H9 (cell line): ENCODE measurements at regions not wholly inside any gene's neighbourhood (a gene's known extent, or its start where the extent isn't known, plus 50 kb on each side); places are given as distances from the start of the nearest gene placed in this dataset.

Experiments used
- DNase-seq: peaks from one replicate; pipeline ENCODE4 v3.0.0-alpha.2; 2017
- H2AFZ ChIP-seq: one replicate; pipeline ENCODE4 v1.6.1; 2013; ENCODE audit warnings: mild to moderate bottlenecking, low read length, control low read depth, moderate library complexity
- H2AK5ac ChIP-seq: 2 replicates; pipeline ENCODE4 v1.6.1; 2013; ENCODE audit warnings: low read length, control low read depth, mixed read lengths; ENCODE audit not compliant: insufficient read length
- H2BK120ac ChIP-seq: one replicate; pipeline ENCODE4 v1.6.1; 2013; ENCODE audit warnings: low read depth, mild to moderate bottlenecking, low read length, control low read depth, inconsistent platforms; ENCODE audit not compliant: poor library complexity, severe bottlenecking
- H2BK12ac ChIP-seq: 2 replicates; pipeline ENCODE4 v1.6.1; 2013; ENCODE audit warnings: low read length, control low read depth, mixed read lengths, low read depth; ENCODE audit not compliant: insufficient read length
- H2BK15ac ChIP-seq: 2 replicates; pipeline ENCODE4 v1.6.1; 2013; ENCODE audit warnings: low read depth, low read length, control low read depth
- H2BK20ac ChIP-seq: one replicate; pipeline ENCODE4 v1.6.1; 2013; ENCODE audit warnings: low read depth, mild to moderate bottlenecking, low read length, control low read depth, inconsistent platforms; ENCODE audit not compliant: poor library complexity, severe bottlenecking
- H2BK5ac ChIP-seq: 2 replicates; pipeline ENCODE4 v1.6.1; 2013; ENCODE audit warnings: low read length, control low read depth, mixed read lengths; ENCODE audit not compliant: insufficient read length
- H3K14ac ChIP-seq: 2 replicates; pipeline ENCODE4 v1.6.1; 2013; ENCODE audit warnings: low read length, control low read depth; ENCODE audit not compliant: insufficient read depth
- H3K18ac ChIP-seq: 2 replicates; pipeline ENCODE4 v1.6.1; 2013; ENCODE audit warnings: low read depth, mild to moderate bottlenecking, mixed read lengths, low read length, control low read depth; ENCODE audit not compliant: insufficient read length
- H3K23ac ChIP-seq: 2 replicates; pipeline ENCODE4 v1.6.1; 2013; ENCODE audit warnings: low read length, control low read depth, mixed read lengths, low read depth; ENCODE audit not compliant: insufficient read length
- H3K23me2 ChIP-seq: 2 replicates; pipeline ENCODE4 v1.6.1; 2013; ENCODE audit warnings: low read depth, mild to moderate bottlenecking, mixed read lengths, low read length, control low read depth; ENCODE audit not compliant: insufficient read length, poor library complexity, severe bottlenecking
- H3K27ac ChIP-seq: 2 replicates; pipeline ENCODE4 v1.5.1; 2013; ENCODE audit warnings: low read length, control low read depth, mixed read lengths, low read depth; ENCODE audit not compliant: insufficient read length
- H3K27me3 ChIP-seq: 2 replicates; pipeline ENCODE4 v1.6.1; 2013; ENCODE audit warnings: low read length, control low read depth, inconsistent platforms; ENCODE audit not compliant: insufficient read depth
- H3K4ac ChIP-seq: 2 replicates; pipeline ENCODE4 v1.6.1; 2013; ENCODE audit warnings: low read depth, mild to moderate bottlenecking, control low read depth, inconsistent platforms, low read length, moderate library complexity
- H3K4me1 ChIP-seq: 2 replicates; pipeline ENCODE4 v1.6.1; 2013; ENCODE audit warnings: low read length, control low read depth, inconsistent platforms; ENCODE audit not compliant: insufficient read depth
- H3K4me2 ChIP-seq: 2 replicates; pipeline ENCODE4 v1.6.1; 2013; ENCODE audit warnings: low read length, control low read depth, mixed read lengths; ENCODE audit not compliant: insufficient read length, insufficient read depth
- H3K56ac ChIP-seq: 2 replicates; pipeline ENCODE4 v1.6.1; 2013; ENCODE audit warnings: low read depth, mild to moderate bottlenecking, mixed read lengths, low read length, control low read depth; ENCODE audit not compliant: insufficient read length
- H3K79me1 ChIP-seq: 2 replicates; pipeline ENCODE4 v1.6.1; 2013; ENCODE audit warnings: low read depth, mild to moderate bottlenecking, moderate library complexity, low read length, control low read depth, inconsistent platforms; ENCODE audit not compliant: insufficient read depth, poor library complexity, severe bottlenecking
- H3K79me2 ChIP-seq: 2 replicates; pipeline ENCODE4 v1.6.1; 2013; ENCODE audit warnings: low read length, control low read depth, inconsistent platforms; ENCODE audit not compliant: insufficient read depth
- H3K9ac ChIP-seq: 2 replicates; pipeline ENCODE4 v1.6.1; 2013; ENCODE audit warnings: low read length, control low read depth, mixed read lengths; ENCODE audit not compliant: insufficient read length; ENCODE audit errors: extremely low read depth
- H3K9me3 ChIP-seq: one replicate; pipeline ENCODE4 v1.6.1; 2013; ENCODE audit warnings: low read depth, low read length, inconsistent platforms; ENCODE audit not compliant: control insufficient read depth
- H3T11ph ChIP-seq: one replicate; pipeline ENCODE4 v1.6.1; 2013; ENCODE audit warnings: mild to moderate bottlenecking, low read length, control low read depth, inconsistent platforms
- H4K20me1 ChIP-seq: one replicate; pipeline ENCODE4 v1.6.1; 2013; ENCODE audit not compliant: control insufficient read depth, insufficient read length, insufficient read depth
- H4K5ac ChIP-seq: 2 replicates; pipeline ENCODE4 v1.6.1; 2013; ENCODE audit warnings: low read depth, mild to moderate bottlenecking, mixed read lengths, low read length, control low read depth; ENCODE audit not compliant: insufficient read length
- H4K8ac ChIP-seq: replicated peaks from 2 replicates; pipeline ENCODE4 v1.6.1; 2013; ENCODE audit warnings: low read length, control low read depth, mixed read lengths, low read depth; ENCODE audit not compliant: insufficient read length
- H4K91ac ChIP-seq: 2 replicates; pipeline ENCODE4 v1.6.1; 2013; ENCODE audit warnings: low read depth, mild to moderate bottlenecking, moderate library complexity, mixed read lengths, low read length, control low read depth; ENCODE audit not compliant: insufficient read length
- H3K27ac Mint-ChIP-seq, 3 experiments: 2 replicates in 2 of 3; 3 replicates in 1 of 3; pipeline ENCODE4 v1.8.0; 2020 to 2021; ENCODE audit warnings: mixed read lengths in 3 of 3, mild to moderate bottlenecking in 1 of 3, moderate library complexity in 1 of 3
- H3K27me3 Mint-ChIP-seq: 2 replicates; pipeline ENCODE4 v1.8.0; 2021; ENCODE audit warnings: low read depth, mild to moderate bottlenecking, moderate library complexity, mixed read lengths
- H3K36me3 Mint-ChIP-seq, 3 experiments: 2 replicates in 2 of 3; 3 replicates in 1 of 3; pipeline ENCODE4 v1.8.0; 2020 to 2021; ENCODE audit warnings: low read depth in 3 of 3, mixed read lengths in 3 of 3; ENCODE audit not compliant: insufficient read depth in 1 of 3
- H3K4me1 Mint-ChIP-seq, 2 experiments: 2 replicates each; pipeline ENCODE4 v1.8.0; 2020; ENCODE audit warnings: mixed read lengths in 2 of 2
- H3K4me3 Mint-ChIP-seq, 2 experiments: 2 replicates in 1 of 2; 3 replicates in 1 of 2; pipeline ENCODE4 v1.8.0; 2020 to 2021; ENCODE audit warnings: mild to moderate bottlenecking in 2 of 2, mixed read lengths in 2 of 2, moderate library complexity in 1 of 2
- H3K9me3 Mint-ChIP-seq, 2 experiments: 2 replicates in 1 of 2; 3 replicates in 1 of 2; pipeline ENCODE4 v1.8.0; 2020; ENCODE audit warnings: mild to moderate bottlenecking in 2 of 2, mixed read lengths in 2 of 2, moderate library complexity in 1 of 2
- WGBS: extraction: QIAGEN DNeasy Blood & Tissue Kit; methylation state at CpG from one replicate; pipeline ENCODE4 v1.1.7; 2013; ENCODE audit warnings: missing lambda C conversion rate, low lambda C conversion rate, mixed read lengths; ENCODE audit not compliant: insufficient read length; ENCODE audit errors: extremely low coverage; 5-methylcytosine and 5-hydroxymethylcytosine counted together
- TF ChIP-seq, protein P1 (sequence below): fragments of 200-600 bp; sonication (generic); conservative IDR thresholded peaks from 3 replicates; pipeline ENCODE4 v1.8.0; 2021; ENCODE audit warnings: antibody characterized with exemption, mild to moderate bottlenecking

DNA sequence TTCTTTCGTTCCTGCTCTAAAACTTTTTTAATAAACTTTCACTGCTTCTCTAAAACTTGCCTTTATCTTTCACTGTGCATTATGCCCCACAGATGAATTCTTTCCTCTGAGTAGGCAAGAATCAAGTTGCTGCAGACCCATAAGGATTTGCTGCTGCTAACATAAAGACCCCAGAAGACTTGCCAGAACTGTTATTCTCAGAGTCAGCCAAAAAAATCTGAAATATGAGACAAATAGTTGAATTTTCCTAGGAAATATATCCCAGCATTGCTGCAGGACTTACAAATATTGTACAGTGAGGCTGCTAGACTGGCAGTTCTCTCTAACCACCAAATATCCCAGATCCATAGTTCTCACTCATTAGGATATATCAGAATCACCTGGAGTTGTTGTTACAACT lies 349.1 kb upstream of the FLRT2 start:
- Histone ChIP-seq H2AK5ac (no peak overlapping the region), H3K27ac (no peak overlapping the region), H2BK20ac (no peak overlapping the region), H2AFZ (no peak overlapping the region), H2BK5ac (no peak overlapping the region), H3K9ac (no peak overlapping the region), H2BK15ac (no peak overlapping the region), H3K23me2 (no peaks in the 10 kb centered on the region), H3K56ac (no peak overlapping the region), H4K8ac (no peak overlapping the region), H2BK12ac (no peak overlapping the region), H3K23ac (no peak overlapping the region), H3T11ph (no peak overlapping the region), H3K18ac (no peak overlapping the region), H2BK120ac (no peak overlapping the region), H3K27me3 (no peaks in the 10 kb centered on the region), H4K20me1 (no peaks in the 10 kb centered on the region), H3K4me1 (peaks cover 5% of the 10 kb centered on the region; the same call in 1 of the 2 replicates), H3K4me2 (no peak overlapping the region), H3K9me3 (no peaks in the 10 kb centered on the region), H3K14ac (no peak overlapping the region), H4K5ac (no peak overlapping the region), H4K91ac (no peak overlapping the region), H3K79me2 (no peaks in the 10 kb centered on the region), H3K79me1 (no peaks in the 10 kb centered on the region), H3K4ac (no peak overlapping the region)
- WGBS: no CpG with 5 or more reads among the region's 1 CpG
- Mint-ChIP-seq H3K27ac (no peak overlapping the region), H3K27me3 (peaks cover 13% of the 10 kb centered on the region), H3K36me3 (peaks cover 6 to 13% (median 6%) of the 10 kb centered on the region in 3 experiments; a peak in 5 of 7 replicates), H3K4me3 (no peak overlapping the region), H3K4me1 (peaks cover 35 to 47% of the 10 kb centered on the region in 2 experiments), H3K9me3 (peaks cover 8 to 10% of the 10 kb centered on the region in 2 experiments)
- TF ChIP-seq, protein P1, sequence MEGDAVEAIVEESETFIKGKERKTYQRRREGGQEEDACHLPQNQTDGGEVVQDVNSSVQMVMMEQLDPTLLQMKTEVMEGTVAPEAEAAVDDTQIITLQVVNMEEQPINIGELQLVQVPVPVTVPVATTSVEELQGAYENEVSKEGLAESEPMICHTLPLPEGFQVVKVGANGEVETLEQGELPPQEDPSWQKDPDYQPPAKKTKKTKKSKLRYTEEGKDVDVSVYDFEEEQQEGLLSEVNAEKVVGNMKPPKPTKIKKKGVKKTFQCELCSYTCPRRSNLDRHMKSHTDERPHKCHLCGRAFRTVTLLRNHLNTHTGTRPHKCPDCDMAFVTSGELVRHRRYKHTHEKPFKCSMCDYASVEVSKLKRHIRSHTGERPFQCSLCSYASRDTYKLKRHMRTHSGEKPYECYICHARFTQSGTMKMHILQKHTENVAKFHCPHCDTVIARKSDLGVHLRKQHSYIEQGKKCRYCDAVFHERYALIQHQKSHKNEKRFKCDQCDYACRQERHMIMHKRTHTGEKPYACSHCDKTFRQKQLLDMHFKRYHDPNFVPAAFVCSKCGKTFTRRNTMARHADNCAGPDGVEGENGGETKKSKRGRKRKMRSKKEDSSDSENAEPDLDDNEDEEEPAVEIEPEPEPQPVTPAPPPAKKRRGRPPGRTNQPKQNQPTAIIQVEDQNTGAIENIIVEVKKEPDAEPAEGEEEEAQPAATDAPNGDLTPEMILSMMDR: no peak
- no peak for DNase-seq
